ENCODE measurements at regions not wholly inside any gene's neighbourhood (a gene's known extent, or its start where the extent isn't known, plus 50 kb on each side); places are given as distances from the start of the nearest gene placed in this dataset.

GRCh38 chr3:144524531-144524930 lies 552.9 kb downstream of the DIPK2A start:
- no peak for TF ChIP-seq CTCF (conservative IDR thresholded peaks at IDR 0.05; ENCODE audit: low read depth in 2 of 2)
- no peaks in the 10 kb centered on the region for H3K9me3 Mint-ChIP-seq
- Histone ChIP-seq H3K79me2 (replicated peaks; ENCODE audit: insufficient read depth) (no peaks in the 10 kb centered on the region), H3K27ac (ENCODE audit: low read depth) (no peak overlapping the region), H3F3A (replicated peaks; ENCODE audit: low read depth) (no peaks in the 10 kb centered on the region), H3K9me2 (ENCODE audit: insufficient read depth) (peaks cover 11% of the 10 kb centered on the region), H3K4me1 (ENCODE audit: insufficient read depth) (peaks cover 11% of the 10 kb centered on the region; the same call in 1 of the 2 replicates), H3K36me3 (ENCODE audit: insufficient read depth) (no peaks in the 10 kb centered on the region), H2AFZ (no peak overlapping the region), H3K4me2 (no peak overlapping the region), H4K20me1 (replicated peaks; ENCODE audit: insufficient read depth) (no peaks in the 10 kb centered on the region), H3K4me3 (no peak overlapping the region), H3K27me3 (ENCODE audit: insufficient read depth) (no peaks in the 10 kb centered on the region)
- H3K27me3 Mint-ChIP-seq (ENCODE audit: insufficient read depth, low read depth, poor library complexity): no peaks in the 10 kb centered on the region
- no peaks in the 10 kb centered on the region for H3K36me3 Mint-ChIP-seq (ENCODE audit: low read depth)
- H3K4me3 Mint-ChIP-seq: no peak overlapping the region
- no peak for DNase-seq (ENCODE audit: low spot score)
- no peak for ATAC-seq
- no peak overlapping the region for H3K27ac Mint-ChIP-seq
- H3K4me1 Mint-ChIP-seq: no peaks in the 10 kb centered on the region

- H3K4me3 ChIP-seq: no peak overlapping the region
- no peaks in the 10 kb centered on the region for H3K27me3 ChIP-seq (ENCODE audit: insufficient read depth)
- H3K4me3 Mint-ChIP-seq: no peak overlapping the region
Observed at GRCh38 chr3:144529566-144529965, 557.9 kb downstream of the DIPK2A start.

GRCh38 chr3:144544871-144545270 lies 573.2 kb downstream of the DIPK2A start:
- no peaks in the 10 kb centered on the region for H3K9me2 ChIP-seq (ENCODE audit: insufficient read depth)
- no peaks in the 10 kb centered on the region for H3F3A ChIP-seq (replicated peaks; ENCODE audit: low read depth)
- H3K27ac ChIP-seq (ENCODE audit: low read depth): no peak overlapping the region
- no peaks in the 10 kb centered on the region for H3K27me3 ChIP-seq (ENCODE audit: insufficient read depth)
- no peak for DNase-seq (ENCODE audit: low spot score)
- no peak for ATAC-seq
- no peak overlapping the region for H3K4me2 ChIP-seq
- no peak overlapping the region for H3K4me3 Mint-ChIP-seq
- no peaks in the 10 kb centered on the region for H3K36me3 ChIP-seq (ENCODE audit: insufficient read depth)
- H3K27me3 Mint-ChIP-seq (ENCODE audit: insufficient read depth, low read depth, poor library complexity): no peaks in the 10 kb centered on the region
- H4K20me1 ChIP-seq (replicated peaks; ENCODE audit: insufficient read depth): no peaks in the 10 kb centered on the region
- H3K4me1 Mint-ChIP-seq: peaks cover 21% of the 10 kb centered on the region; the same call in 2 of the 3 replicates
- H3K79me2 ChIP-seq (replicated peaks; ENCODE audit: insufficient read depth): no peaks in the 10 kb centered on the region
- H3K27ac Mint-ChIP-seq: no peak overlapping the region
- TF ChIP-seq ZNF331 (CRISPR knock-in tag; IDR thresholded peaks at IDR 0.05; ENCODE audit: low read depth): no peak
- TF ChIP-seq REST (IDR thresholded peaks at IDR 0.05; ENCODE audit: unreplicated experiment): no peak
- no peak for TF ChIP-seq POLR2AphosphoS5 (IDR thresholded peaks at IDR 0.05; ENCODE audit: low read depth)
- peaks cover 26% of the 10 kb centered on the region for H3K4me1 ChIP-seq (ENCODE audit: insufficient read depth)
- no peak overlapping the region for H2AFZ ChIP-seq
- no peaks in the 10 kb centered on the region for H3K36me3 Mint-ChIP-seq (ENCODE audit: low read depth)
- no peaks in the 10 kb centered on the region for H3K9me3 Mint-ChIP-seq
- no peak overlapping the region for H3K4me3 ChIP-seq

More at GRCh38 chr3:144529566-144529965, 557.9 kb downstream of the DIPK2A start:
- Histone ChIP-seq H3K79me2 (replicated peaks; ENCODE audit: insufficient read depth) (no peaks in the 10 kb centered on the region), H2AFZ (no peak overlapping the region), H3F3A (replicated peaks; ENCODE audit: low read depth) (no peaks in the 10 kb centered on the region), H4K20me1 (replicated peaks; ENCODE audit: insufficient read depth) (no peaks in the 10 kb centered on the region), H3K36me3 (ENCODE audit: insufficient read depth) (no peaks in the 10 kb centered on the region), H3K4me1 (ENCODE audit: insufficient read depth) (no peaks in the 10 kb centered on the region), H3K27ac (ENCODE audit: low read depth) (no peak overlapping the region), H3K9me2 (ENCODE audit: insufficient read depth) (no peaks in the 10 kb centered on the region), H3K4me2 (no peak overlapping the region)
- H3K36me3 Mint-ChIP-seq (ENCODE audit: low read depth): no peaks in the 10 kb centered on the region
- TF ChIP-seq POLR2AphosphoS5 (IDR thresholded peaks at IDR 0.05; ENCODE audit: low read depth) (no peak), ZNF331 (CRISPR knock-in tag; IDR thresholded peaks at IDR 0.05; ENCODE audit: low read depth) (no peak), NANOG (IDR thresholded peaks at IDR 0.05; ENCODE audit: borderline replicate concordance) (no peak)
- TF ChIP-seq, protein P1, sequence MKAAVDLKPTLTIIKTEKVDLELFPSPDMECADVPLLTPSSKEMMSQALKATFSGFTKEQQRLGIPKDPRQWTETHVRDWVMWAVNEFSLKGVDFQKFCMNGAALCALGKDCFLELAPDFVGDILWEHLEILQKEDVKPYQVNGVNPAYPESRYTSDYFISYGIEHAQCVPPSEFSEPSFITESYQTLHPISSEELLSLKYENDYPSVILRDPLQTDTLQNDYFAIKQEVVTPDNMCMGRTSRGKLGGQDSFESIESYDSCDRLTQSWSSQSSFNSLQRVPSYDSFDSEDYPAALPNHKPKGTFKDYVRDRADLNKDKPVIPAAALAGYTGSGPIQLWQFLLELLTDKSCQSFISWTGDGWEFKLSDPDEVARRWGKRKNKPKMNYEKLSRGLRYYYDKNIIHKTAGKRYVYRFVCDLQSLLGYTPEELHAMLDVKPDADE (IDR thresholded peaks at IDR 0.05): no peak
- no peaks in the 10 kb centered on the region for H3K4me1 Mint-ChIP-seq
- H3K27ac Mint-ChIP-seq: no peak overlapping the region
- DNase-seq (ENCODE audit: low spot score) (no peak), ATAC-seq (no peak)
- H3K27me3 Mint-ChIP-seq (ENCODE audit: insufficient read depth, low read depth, poor library complexity): no peaks in the 10 kb centered on the region
- H3K9me3 Mint-ChIP-seq: no peaks in the 10 kb centered on the region
